ENCODE measurements at regions not wholly inside any gene's neighbourhood (a gene's known extent, or its start where the extent isn't known, plus 50 kb on each side); places are given as distances from the start of the nearest gene placed in this dataset.

DNA sequence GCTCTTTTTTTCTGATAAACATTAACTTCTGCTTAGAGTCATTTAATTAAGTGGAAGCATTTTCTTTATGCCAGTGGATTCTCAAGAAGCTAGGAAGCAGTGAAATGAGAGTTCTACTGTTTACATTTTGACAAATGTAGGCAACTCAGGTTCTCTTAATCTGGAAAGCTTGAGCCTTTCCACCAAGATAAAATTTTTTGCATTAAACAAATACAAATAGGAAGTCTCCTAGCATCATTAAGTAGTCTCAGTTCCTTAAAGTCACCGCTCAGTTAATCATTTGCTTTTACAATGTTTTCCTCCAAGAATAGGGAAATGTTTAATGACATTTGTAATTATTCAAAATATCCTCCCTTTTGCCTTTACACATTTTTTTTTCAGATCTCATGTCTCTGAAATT is 290.4 kb upstream of the PDE4D start:
- DNase-seq (ENCODE audit: low read depth) = no peak
- TF ChIP-seq CTCF (IDR thresholded peaks at IDR 0.05; ENCODE audit: insufficient read depth, low read depth, low read length, missing control alignments) = no peak
- H3K4me3 ChIP-seq (ENCODE audit: low read length) = no peak overlapping the region

GRCh38 chr5:60178101-60178500 is 284.6 kb upstream of the PDE4D start:
- no peak for TF ChIP-seq CTCF (IDR thresholded peaks at IDR 0.05; ENCODE audit: insufficient read depth, low read depth, low read length, missing control alignments)
- H3K4me3 ChIP-seq (ENCODE audit: low read length) = no peak overlapping the region
- no peak for DNase-seq (ENCODE audit: low read depth)

DNA sequence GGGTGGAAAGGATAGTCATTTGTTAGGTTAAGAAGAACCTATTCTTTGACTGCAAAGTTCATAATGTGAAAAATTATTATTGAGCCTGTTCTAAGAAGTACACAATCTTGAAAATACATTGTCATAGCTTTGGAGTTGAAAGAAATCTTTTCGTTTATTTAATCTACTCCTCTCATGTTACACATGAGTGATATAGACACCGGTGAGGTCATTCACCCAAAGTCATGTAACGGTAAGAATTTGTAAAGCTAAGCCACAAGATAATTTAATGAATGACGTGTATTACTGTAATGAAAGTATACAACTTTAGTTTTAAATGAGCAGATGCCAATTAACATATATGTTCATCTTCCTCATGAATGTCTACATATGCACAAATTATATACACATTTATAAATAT is 284.1 kb upstream of the PDE4D start:
- TF ChIP-seq CTCF (IDR thresholded peaks at IDR 0.05; ENCODE audit: insufficient read depth, low read depth, low read length, missing control alignments) = no peak
- no peak overlapping the region for H3K4me3 ChIP-seq (ENCODE audit: low read length)
- DNase-seq (ENCODE audit: low read depth) = no peak

GRCh38 chr5:60173667-60174066 is 280.1 kb upstream of the PDE4D start:
- DNase-seq (ENCODE audit: low read depth) = no peak
- no peak for TF ChIP-seq CTCF (IDR thresholded peaks at IDR 0.05; ENCODE audit: insufficient read depth, low read depth, low read length, missing control alignments)
- no peak overlapping the region for H3K4me3 ChIP-seq (ENCODE audit: low read length)

DNA sequence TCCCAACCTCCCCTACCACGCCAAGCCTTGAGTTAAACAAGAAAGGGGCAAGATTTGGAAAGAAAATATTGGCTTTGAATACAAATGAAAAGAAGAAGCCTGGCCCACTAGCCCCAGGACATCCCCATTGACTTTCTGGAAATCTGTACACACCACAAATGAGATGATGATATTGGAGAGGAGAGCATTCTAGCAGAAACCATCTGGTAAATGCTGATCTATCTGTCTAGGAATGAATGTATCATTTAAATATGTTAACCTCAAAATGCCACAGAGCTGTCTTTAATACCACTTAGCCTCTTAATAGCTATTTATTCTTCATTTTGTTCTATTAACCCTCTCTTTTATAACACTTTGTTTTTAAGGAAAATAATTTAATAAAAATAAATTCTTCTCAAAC is 270.2 kb upstream of the PDE4D start:
- TF ChIP-seq CTCF (IDR thresholded peaks at IDR 0.05; ENCODE audit: insufficient read depth, low read depth, low read length, missing control alignments) = no peak
- no peak for DNase-seq (ENCODE audit: low read depth)
- H3K4me3 ChIP-seq (ENCODE audit: low read length) = no peak overlapping the region

GRCh38 chr5:60162441-60162840 is 268.9 kb upstream of the PDE4D start:
- no peak overlapping the region for H3K4me3 ChIP-seq (ENCODE audit: low read length)
- DNase-seq (ENCODE audit: low read depth) = no peak
- TF ChIP-seq CTCF (IDR thresholded peaks at IDR 0.05; ENCODE audit: insufficient read depth, low read depth, low read length, missing control alignments) = no peak

GRCh38 chr5:60161340-60161934 is 267.9 kb upstream of the PDE4D start:
- peak; percentile 49 for DNase-seq (ENCODE audit: low read depth)
- TF ChIP-seq CTCF (IDR thresholded peaks at IDR 0.05; ENCODE audit: insufficient read depth, low read depth, low read length, missing control alignments) = peak; percentile 62
- H3K4me3 ChIP-seq (ENCODE audit: low read length) = no peak overlapping the region
